ENCODE measurements at regions not wholly inside any gene's neighbourhood (a gene's known extent, or its start where the extent isn't known, plus 50 kb on each side); places are given as distances from the start of the nearest gene placed in this dataset.

DNA sequence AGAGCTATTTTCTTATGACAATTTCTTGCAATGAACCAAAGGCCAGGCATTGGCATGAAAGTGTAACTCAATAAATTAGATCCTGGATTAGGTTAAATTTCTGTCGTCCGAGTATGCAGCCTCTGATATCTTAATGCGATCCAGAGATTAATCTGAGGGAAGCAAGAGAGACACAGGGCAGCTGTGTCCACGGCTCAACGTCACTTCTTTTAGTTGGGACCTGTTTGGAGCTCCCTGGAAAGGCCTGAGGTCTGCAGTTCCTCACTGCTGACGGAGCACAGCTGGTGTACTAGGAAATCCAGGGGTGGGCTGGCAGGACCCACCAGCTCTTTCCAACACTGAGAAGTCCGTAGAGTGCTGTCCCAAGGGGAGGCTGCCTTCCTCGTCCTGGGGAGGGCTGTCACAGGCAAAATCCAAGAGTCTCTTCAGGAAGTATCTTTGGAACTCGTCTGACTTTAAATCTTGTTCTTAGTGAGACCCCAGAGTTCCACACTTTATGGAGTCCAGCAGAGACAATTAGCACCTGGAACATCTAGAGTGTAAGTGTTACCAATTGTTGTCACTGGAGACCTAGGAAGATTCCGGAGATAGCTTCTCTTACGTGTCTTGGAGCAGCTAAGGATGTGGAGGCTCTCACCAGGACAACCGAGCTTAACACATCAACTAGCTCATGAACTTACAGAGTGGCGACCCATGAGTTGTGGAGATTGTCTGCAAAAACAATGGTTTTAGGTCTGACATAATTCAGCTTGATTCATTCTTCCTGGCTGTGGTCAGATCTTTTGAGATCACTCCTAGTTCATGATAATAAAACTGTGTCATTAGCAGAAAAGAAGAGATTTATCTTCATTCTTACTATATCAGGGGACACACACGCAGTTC, 173.7 kb downstream of the ACKR3 start:
- TF ChIP-seq, protein P1, sequence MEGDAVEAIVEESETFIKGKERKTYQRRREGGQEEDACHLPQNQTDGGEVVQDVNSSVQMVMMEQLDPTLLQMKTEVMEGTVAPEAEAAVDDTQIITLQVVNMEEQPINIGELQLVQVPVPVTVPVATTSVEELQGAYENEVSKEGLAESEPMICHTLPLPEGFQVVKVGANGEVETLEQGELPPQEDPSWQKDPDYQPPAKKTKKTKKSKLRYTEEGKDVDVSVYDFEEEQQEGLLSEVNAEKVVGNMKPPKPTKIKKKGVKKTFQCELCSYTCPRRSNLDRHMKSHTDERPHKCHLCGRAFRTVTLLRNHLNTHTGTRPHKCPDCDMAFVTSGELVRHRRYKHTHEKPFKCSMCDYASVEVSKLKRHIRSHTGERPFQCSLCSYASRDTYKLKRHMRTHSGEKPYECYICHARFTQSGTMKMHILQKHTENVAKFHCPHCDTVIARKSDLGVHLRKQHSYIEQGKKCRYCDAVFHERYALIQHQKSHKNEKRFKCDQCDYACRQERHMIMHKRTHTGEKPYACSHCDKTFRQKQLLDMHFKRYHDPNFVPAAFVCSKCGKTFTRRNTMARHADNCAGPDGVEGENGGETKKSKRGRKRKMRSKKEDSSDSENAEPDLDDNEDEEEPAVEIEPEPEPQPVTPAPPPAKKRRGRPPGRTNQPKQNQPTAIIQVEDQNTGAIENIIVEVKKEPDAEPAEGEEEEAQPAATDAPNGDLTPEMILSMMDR (IDR thresholded peaks at IDR 0.05): no peak
- TF ChIP-seq POLR2A (IDR thresholded peaks at IDR 0.05) (no peak), EP300 (IDR thresholded peaks at IDR 0.05) (no peak)

Measured in ovary (tissue), 3 donors.